Embryonic facial prominence (tissue), 1 donor: ENCODE measurements at regions not wholly inside any gene's neighbourhood (a gene's known extent, or its start where the extent isn't known, plus 50 kb on each side); places are given as distances from the start of the nearest gene placed in this dataset.

Source experiments
- DNase-seq: peaks from one replicate; pipeline ENCODE4 v3.0.0-alpha.2; 2016; ENCODE audit errors: extremely low spot score

GRCh38 chr7:155360495-155361345 lies 63.0 kb downstream of the INSIG1 start:
- DNase-seq: no peak

- no peak for DNase-seq
Observed at GRCh38 chr7:155361346-155361680, 63.6 kb downstream of the INSIG1 start.

- no peak for DNase-seq
Observed at GRCh38 chr7:155361947-155362346, 64.3 kb downstream of the INSIG1 start.

GRCh38 chr7:155362380-155363145 lies 64.9 kb downstream of the INSIG1 start:
- no peak for DNase-seq

- no peak for DNase-seq
Observed at GRCh38 chr7:155363146-155363539, 65.5 kb downstream of the INSIG1 start.

GRCh38 chr7:155363852-155364600 lies 66.3 kb downstream of the INSIG1 start:
- DNase-seq: peak; percentile 3

- DNase-seq: no peak
Observed at GRCh38 chr7:155365146-155365874, 67.6 kb downstream of the INSIG1 start.

- no peak for DNase-seq
Observed at GRCh38 chr7:155368894-155369600, 71.4 kb downstream of the INSIG1 start.

GRCh38 chr7:155369766-155370165 lies 72.1 kb downstream of the INSIG1 start:
- DNase-seq: no peak

GRCh38 chr7:155371331-155371883 lies 73.7 kb downstream of the INSIG1 start:
- no peak for DNase-seq

GRCh38 chr7:155371884-155372781 lies 74.5 kb downstream of the INSIG1 start:
- DNase-seq: no peak

GRCh38 chr7:155372782-155373358 lies 75.2 kb downstream of the INSIG1 start:
- no peak for DNase-seq

- DNase-seq: no peak
Observed at GRCh38 chr7:155373359-155374273, 75.9 kb downstream of the INSIG1 start.

GRCh38 chr7:155374276-155375252 lies 76.9 kb downstream of the INSIG1 start:
- DNase-seq: no peak

GRCh38 chr7:155375337-155376277 lies 77.9 kb downstream of the INSIG1 start:
- no peak for DNase-seq
